OCI-LY3 (cell line): ENCODE measurements at regions not wholly inside any gene's neighbourhood (a gene's known extent, or its start where the extent isn't known, plus 50 kb on each side); places are given as distances from the start of the nearest gene placed in this dataset.

ENCODE experiments used
- H2AFZ ChIP-seq: fragments of 200-600, 300-600 bp; shearing (Covaris generic); 2 replicates; pipeline ENCODE4 v1.6.0; 2014; ENCODE audit warnings: antibody characterized with exemption, low read depth, low read length
- H3K27ac ChIP-seq: fragments of 200-600, 300-600 bp; sonication (generic); 2 replicates; pipeline ENCODE4 v1.5.1; 2014; ENCODE audit warnings: mild to moderate bottlenecking, low read length, moderate library complexity, mixed read lengths
- H3K27me3 ChIP-seq: fragments of 200-600, 300-600 bp; sonication (generic); 2 replicates; pipeline ENCODE4 v1.6.1; 2014; ENCODE audit warnings: low read depth, low read length, mixed read lengths
- H3K36me3 ChIP-seq: fragments of 200-600, 300-600 bp; sonication (generic); replicated peaks from 2 replicates; pipeline ENCODE3; 2014; ENCODE audit warnings: low read depth, low read length, mixed read lengths
- H3K4me1 ChIP-seq: fragments of 300-600, 200-600 bp; sonication (generic); 2 replicates; pipeline ENCODE4 v1.6.1; 2014; ENCODE audit warnings: low read length, mixed read lengths
- H3K4me2 ChIP-seq: fragments of 200-600, 300-600 bp; sonication (generic); 2 replicates; pipeline ENCODE4 v1.6.1; 2014; ENCODE audit warnings: low read length, mixed read lengths
- H3K4me3 ChIP-seq: fragments of 300-600, 200-600 bp; sonication (generic); 2 replicates; pipeline ENCODE4 v1.5.1; 2014; ENCODE audit warnings: antibody characterized with exemption, mild to moderate bottlenecking, low read length, moderate library complexity
- H3K79me2 ChIP-seq: fragments of 300-600, 200-600 bp; shearing (Covaris generic); 2 replicates; pipeline ENCODE4 v1.6.1; 2014; ENCODE audit warnings: mild to moderate bottlenecking, low read length, mixed read lengths
- H3K9ac ChIP-seq: fragments of 300-600, 200-600 bp; shearing (Covaris generic); 2 replicates; pipeline ENCODE4 v1.6.0; 2014; ENCODE audit warnings: mild to moderate bottlenecking, low read length, moderate library complexity
- H3K9me3 ChIP-seq: fragments of 200-600, 300-600 bp; shearing (Covaris generic); 2 replicates; pipeline ENCODE4 v1.6.1; 2014; ENCODE audit warnings: low read length, mixed read lengths; ENCODE audit not compliant: insufficient read depth
- H4K20me1 ChIP-seq: fragments of 200-600, 300-600 bp; sonication (generic); 2 replicates; pipeline ENCODE4 v1.6.1; 2016; ENCODE audit warnings: low read length, mixed read lengths; ENCODE audit not compliant: insufficient read depth
- EZH2phosphoT487 ChIP-seq: fragments of 200-600 bp; shearing (Covaris generic); IDR thresholded peaks from 2 replicates; pipeline ENCODE4 v1.6.1; 2018; ENCODE audit warnings: antibody characterized with exemption, mixed run types, low read depth
- TF ChIP-seq, protein P1 (sequence below): fragments of 200-600, 300-600 bp; sonication (generic); IDR thresholded peaks from 2 replicates; pipeline ENCODE4 v1.5.1; 2014; ENCODE audit warnings: antibody characterized with exemption, low read length, low read depth

DNA sequence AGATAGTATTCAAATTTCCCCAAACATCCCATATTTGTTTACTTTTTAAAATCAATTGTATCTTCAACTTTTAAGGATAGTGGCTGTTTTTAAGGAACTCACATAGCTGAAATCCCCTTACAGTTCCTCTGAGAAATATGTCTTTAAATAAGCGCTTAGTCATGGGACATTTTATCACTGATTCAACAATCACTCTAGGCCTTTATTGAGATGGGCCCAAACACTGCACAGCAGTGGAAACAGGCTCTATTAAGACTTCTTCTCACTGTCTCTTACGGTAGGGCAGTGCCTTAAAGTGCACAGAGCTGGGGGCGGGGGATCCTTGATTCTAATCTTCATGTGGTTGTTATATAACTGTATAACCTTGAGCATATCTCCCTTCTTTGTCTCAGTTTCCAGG is 59.8 kb upstream of the RREB1 start:
- Histone ChIP-seq H3K27me3 (0 out of 2 replicates have a peak, but pooled peaks cover 8% of the 10 kb centered on the region), H3K36me3 (no peaks in the 10 kb centered on the region), H3K4me3 (no peak overlapping the region), H3K79me2 (no peaks in the 10 kb centered on the region), H4K20me1 (no peaks in the 10 kb centered on the region), H3K4me1 (peaks cover 24% of the 10 kb centered on the region), H3K4me2 (no peak overlapping the region), H3K9ac (no peak overlapping the region), H2AFZ (no peak overlapping the region), H3K9me3 (no peaks in the 10 kb centered on the region), H3K27ac (no peak overlapping the region)
- TF ChIP-seq, protein P1, sequence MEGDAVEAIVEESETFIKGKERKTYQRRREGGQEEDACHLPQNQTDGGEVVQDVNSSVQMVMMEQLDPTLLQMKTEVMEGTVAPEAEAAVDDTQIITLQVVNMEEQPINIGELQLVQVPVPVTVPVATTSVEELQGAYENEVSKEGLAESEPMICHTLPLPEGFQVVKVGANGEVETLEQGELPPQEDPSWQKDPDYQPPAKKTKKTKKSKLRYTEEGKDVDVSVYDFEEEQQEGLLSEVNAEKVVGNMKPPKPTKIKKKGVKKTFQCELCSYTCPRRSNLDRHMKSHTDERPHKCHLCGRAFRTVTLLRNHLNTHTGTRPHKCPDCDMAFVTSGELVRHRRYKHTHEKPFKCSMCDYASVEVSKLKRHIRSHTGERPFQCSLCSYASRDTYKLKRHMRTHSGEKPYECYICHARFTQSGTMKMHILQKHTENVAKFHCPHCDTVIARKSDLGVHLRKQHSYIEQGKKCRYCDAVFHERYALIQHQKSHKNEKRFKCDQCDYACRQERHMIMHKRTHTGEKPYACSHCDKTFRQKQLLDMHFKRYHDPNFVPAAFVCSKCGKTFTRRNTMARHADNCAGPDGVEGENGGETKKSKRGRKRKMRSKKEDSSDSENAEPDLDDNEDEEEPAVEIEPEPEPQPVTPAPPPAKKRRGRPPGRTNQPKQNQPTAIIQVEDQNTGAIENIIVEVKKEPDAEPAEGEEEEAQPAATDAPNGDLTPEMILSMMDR, result no peak
- TF ChIP-seq EZH2phosphoT487, result no peak

DNA sequence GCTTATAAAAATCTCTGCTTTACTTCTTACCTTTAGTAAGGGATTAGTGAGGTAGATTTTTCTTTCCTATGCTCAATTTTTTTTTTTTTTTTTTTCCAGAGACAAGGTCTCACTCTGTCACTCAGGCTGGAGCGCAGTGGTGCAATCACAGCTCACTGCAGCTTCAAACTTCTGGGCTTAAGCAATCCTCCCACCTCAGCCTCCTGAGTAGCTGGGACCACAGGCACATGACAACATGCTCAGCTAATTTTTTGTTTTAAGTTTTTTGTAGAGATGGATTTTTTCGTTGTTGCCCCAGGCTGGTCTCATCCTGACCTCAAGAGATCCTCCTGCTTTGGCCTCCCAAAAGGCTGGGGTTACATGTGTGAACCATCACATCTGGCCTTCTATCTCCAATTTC is 58.9 kb upstream of the RREB1 start:
- peaks cover 24% of the 10 kb centered on the region for H3K4me1 ChIP-seq
- TF ChIP-seq, protein P1, result no peak
- no peak for TF ChIP-seq EZH2phosphoT487
- no peak overlapping the region for H2AFZ ChIP-seq
- H3K9ac ChIP-seq, result no peak overlapping the region
- H3K4me2 ChIP-seq, result no peak overlapping the region
- 0 out of 2 replicates have a peak, but pooled peaks cover 8% of the 10 kb centered on the region for H3K27me3 ChIP-seq
- no peaks in the 10 kb centered on the region for H3K79me2 ChIP-seq
- H3K27ac ChIP-seq, result no peak overlapping the region
- no peaks in the 10 kb centered on the region for H4K20me1 ChIP-seq
- no peaks in the 10 kb centered on the region for H3K9me3 ChIP-seq
- no peak overlapping the region for H3K4me3 ChIP-seq
- no peaks in the 10 kb centered on the region for H3K36me3 ChIP-seq

DNA sequence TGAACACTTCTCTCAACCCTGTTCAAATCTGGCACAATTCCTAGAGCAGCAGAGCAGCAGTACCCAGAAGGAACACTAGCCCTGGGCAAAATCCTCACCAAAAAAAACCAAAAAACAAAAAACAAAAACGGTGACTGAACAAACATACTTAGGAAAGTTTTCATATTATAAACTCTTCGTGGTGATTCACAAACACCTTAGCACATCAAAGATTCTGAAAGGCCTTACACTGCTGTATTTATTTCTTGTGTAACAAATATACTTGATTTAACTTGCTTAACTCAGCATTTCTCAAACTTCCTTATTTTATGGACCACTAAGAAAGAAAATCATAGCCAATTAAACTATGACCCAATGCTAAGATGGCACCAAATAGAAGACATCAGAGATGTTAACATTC is 57.8 kb upstream of the RREB1 start:
- no peaks in the 10 kb centered on the region for H3K9me3 ChIP-seq
- H3K36me3 ChIP-seq, result no peaks in the 10 kb centered on the region
- H3K27ac ChIP-seq, result no peak overlapping the region
- no peak overlapping the region for H3K4me3 ChIP-seq
- H3K9ac ChIP-seq, result no peak overlapping the region
- H3K27me3 ChIP-seq, result peaks cover 8% of the 10 kb centered on the region; the same call in 1 of the 2 replicates
- H4K20me1 ChIP-seq, result no peaks in the 10 kb centered on the region
- H3K79me2 ChIP-seq, result no peaks in the 10 kb centered on the region
- H2AFZ ChIP-seq, result no peak overlapping the region
- no peak for TF ChIP-seq EZH2phosphoT487
- TF ChIP-seq, protein P1, result no peak
- no peak overlapping the region for H3K4me2 ChIP-seq
- H3K4me1 ChIP-seq, result peaks cover 24% of the 10 kb centered on the region

DNA sequence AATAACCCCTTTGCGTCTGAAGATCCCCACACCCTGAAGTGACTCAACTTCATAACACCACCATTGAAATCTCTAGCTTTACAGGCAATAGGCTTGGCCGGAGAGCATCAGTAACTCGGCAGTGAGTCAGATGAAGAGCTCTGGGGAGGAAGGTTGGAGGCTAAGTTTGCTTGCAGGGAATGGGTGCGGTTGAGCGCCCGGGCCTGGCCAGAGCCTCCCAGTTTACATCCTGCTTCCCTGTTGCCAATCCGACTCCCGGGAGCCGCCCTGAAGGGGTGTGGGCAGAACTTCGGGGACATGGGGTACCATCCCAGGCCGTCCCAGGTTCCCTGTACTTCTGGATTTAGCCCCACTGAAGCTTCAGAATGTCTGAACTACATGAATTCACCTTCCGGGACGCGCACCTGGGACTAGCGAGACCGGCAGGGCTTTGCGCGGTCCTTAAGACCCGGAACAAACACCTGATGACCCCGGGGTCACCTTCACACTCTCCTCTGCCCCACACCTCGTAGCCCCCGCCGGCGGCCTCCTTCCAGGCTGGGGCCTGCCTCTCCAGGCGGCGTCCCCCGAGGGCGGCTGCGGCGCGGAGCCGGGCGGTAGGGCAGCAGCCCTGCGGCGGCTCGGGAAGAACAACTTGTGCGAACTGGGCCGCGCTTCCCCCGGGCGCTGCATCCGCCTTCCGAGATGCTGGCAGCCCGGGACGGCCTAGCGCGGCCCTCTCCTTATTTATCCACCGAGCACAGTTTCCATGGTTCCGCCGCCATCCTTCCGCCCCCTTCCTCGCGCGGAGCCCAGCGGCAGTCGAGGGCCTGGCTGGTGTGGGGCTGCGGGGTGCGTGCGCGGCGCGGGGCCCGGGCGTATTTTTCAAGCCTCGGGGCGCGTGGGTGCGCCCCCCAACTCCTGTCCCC is 56.6 kb upstream of the RREB1 start:
- Histone ChIP-seq H3K27ac (peak overlapping the region; percentile 23; the same call in 1 of the 2 replicates), H3K4me2 (peak overlapping the region; percentile 94)

More for the DNA sequence above, 56.6 kb upstream of the RREB1 start:
- Histone ChIP-seq H3K4me3 (peak overlapping the region; percentile 91), H3K9me3 (no peaks in the 10 kb centered on the region), H3K9ac (peak overlapping the region; percentile 77), H3K4me1 (peaks cover 24% of the 10 kb centered on the region), H3K36me3 (no peaks in the 10 kb centered on the region), H3K27me3 (peaks cover 4% of the 10 kb centered on the region; the same call in 1 of the 2 replicates), H4K20me1 (no peaks in the 10 kb centered on the region), H3K79me2 (no peaks in the 10 kb centered on the region), H2AFZ (peak overlapping the region; percentile 92)
- TF ChIP-seq, protein P1, result no peak
